ENCODE measurements at regions not wholly inside any gene's neighbourhood (a gene's known extent, or its start where the extent isn't known, plus 50 kb on each side); places are given as distances from the start of the nearest gene placed in this dataset.

- DNase-seq (ENCODE audit: low spot score): no peak
Observed at GRCh38 chr2:120440521-120441350, 94.8 kb downstream of the INHBB start.

GRCh38 chr2:120441351-120441700, 95.4 kb downstream of the INHBB start:
- no peak for DNase-seq (ENCODE audit: low spot score)

GRCh38 chr2:120441744-120442471, 96.0 kb downstream of the INHBB start:
- no peak for DNase-seq (ENCODE audit: low spot score)

GRCh38 chr2:120442541-120442922, 96.6 kb downstream of the INHBB start:
- DNase-seq (ENCODE audit: low spot score): no peak

DNA sequence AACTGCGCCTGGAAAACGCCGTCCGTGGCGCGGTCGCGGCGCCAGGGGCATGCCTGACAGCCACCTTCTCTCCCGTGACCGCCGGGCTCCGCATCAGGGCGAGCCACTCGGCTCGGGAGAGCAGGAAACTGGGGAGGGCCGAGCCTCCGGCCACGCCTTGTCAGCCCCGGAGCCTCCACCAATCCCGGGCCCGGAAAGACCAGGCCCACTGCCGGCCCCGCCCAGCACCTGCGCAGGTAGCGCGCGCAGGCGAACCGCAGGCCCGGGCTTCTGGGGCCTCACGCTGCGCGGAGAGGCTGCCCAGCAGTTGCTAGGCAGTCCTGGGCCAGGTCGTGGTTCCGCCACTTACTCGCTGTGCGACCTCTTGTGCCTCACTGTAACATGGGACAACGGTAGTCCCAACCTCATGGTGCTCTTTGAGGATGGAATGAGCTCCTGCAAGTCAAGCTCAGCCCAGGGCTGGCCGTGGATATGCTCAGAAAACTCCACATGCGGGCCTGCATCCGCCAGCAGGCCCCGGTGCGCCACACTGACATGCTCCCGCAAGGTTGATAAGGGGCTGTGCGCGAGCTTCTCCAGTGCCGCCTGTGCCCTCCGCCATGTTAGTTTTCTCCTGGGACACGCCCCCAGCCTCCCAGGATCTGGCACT, 97.1 kb downstream of the INHBB start:
- DNase-seq (ENCODE audit: low spot score): no peak

- DNase-seq (ENCODE audit: low spot score): no peak
Observed at GRCh38 chr2:120443946-120444345, 98.0 kb downstream of the INHBB start.

GRCh38 chr2:120444691-120445240, 98.8 kb downstream of the INHBB start:
- DNase-seq (ENCODE audit: low spot score): no peak

GRCh38 chr2:120445449-120446143, 99.7 kb downstream of the INHBB start:
- DNase-seq (ENCODE audit: low spot score): no peak

DNA sequence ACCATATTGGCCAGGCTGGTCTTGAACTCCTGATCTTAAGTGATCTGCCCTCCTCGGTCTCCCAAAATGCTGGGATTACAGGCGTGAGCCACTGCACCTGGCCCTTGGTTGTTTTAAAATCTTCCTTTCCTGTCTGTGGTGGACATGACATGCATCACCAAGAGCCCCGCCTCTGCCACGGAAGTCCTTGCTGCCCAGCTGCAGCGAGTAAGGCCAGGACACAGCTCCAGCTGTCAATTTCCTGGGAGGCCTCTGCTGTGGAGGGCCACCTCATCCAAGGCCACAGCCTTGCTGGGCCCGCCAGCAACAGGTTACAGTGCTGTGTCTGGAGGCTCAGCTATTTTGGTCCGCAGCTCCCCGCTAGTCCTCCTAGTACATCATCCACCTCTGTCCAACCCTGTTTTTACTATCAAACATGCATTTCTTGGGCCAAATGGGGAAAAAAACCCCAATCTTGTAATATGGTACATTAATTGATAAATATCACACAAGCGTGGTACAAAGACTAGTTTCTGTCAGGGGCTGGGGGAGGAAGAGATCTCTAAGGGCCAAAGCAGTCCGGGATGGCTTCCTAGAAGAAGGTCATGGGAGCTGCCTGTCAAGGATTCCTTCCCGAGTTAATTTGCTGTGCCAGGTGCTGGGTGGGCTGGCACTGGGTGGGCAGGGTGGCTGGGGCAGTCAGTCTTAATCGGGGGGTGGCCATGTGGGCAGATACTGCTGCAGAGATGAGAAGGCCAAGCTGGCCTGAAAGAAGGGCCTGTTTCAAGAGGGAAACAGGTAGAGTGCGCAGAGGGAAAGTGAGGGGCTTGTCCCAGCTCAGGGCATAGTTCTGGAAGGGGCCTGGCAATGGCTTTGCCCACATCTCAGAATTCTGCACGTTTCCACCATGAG, 100.5 kb downstream of the INHBB start:
- DNase-seq (ENCODE audit: low spot score): no peak

DNA sequence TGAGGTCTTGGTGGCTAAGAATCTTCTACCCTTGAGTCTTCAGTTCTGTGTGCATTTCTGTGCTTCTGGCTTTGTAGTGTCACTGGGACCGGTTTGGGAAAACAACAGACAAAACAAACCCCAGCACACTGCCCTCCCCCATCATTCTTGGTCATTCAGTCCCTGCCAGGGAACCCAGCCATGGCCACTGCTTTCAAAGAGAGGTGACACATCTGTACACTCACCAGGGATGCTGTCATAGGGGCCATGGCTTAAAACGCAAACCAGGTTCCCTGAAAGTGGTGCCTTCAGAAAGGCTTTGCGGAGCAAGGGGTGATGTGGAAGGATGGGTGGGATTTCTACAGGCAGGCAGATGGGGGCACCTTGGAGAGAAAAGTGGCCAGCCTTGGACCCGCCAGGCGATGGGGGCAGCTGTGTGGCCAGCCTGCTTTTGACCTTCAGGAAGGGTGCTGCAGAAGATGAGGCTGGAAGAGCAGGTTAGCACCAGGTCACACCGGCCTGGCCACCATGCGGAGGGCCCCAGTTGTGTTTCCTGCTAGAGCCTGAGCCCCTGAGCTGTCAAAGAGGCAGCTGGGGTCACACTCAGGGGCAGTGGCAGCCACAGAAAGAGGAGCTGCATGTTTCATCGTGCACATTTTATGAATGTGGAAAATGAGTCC, 101.3 kb downstream of the INHBB start:
- no peak for DNase-seq (ENCODE audit: low spot score)

DNA sequence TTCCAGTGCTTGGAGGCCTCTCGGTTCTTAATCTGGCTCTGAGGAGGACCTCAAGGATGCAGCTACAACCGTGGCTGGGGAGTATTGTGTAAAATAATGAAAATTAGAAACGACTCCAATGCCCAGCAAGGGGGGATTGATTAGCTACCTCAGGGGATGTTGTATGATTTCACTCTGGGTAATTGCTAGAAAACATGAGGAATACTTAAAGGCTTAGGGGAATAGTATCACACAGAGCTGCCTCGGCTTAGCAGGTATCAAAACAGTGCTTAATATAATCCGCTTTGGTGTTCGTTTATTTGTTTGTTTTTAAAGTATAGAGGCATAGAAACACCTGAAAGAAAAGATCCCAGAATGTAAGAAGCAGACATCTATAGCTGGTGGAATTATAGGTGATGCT, 102.5 kb downstream of the INHBB start:
- no peak for DNase-seq (ENCODE audit: low spot score)

DNA sequence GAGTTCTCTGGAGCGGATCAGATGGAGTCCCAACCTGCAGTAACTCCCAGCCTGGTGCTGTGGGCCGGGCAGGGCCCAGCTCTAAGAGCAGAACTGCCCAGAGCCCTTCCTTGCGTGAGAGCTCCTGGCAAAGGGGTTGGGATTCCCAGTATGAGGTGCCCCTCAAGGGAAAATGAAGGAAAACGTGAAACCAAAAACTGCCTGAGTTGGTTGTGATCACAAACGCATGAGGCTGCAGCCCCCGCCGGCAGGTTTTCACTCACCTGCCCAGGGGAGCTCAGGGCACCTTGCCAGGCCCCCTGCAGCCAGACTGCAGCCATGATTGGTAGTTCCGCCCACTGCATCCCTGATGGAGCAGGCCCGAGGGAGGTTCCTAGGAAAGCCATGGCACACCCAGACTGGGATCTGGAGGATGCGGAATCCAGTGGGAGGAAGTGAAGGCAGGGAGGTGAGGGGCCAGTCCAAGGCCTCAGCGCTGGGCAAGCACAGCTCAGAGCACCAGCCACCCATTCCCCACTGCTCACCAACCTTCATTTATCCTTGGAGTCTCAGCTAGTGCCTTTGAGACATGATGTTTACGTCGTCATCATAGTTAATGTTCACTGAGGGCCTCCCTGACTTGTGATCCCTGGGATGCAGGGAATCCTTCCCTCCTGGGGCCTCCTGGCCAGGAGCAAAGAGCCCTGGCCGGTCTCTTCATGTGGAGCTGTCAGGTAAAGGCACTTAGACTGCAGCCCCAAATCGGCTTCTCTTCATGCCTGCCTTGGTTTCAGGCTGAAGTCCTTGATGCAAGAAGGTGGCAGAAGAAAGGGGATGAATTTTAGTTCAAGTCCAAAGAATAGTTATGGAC, 103.2 kb downstream of the INHBB start:
- DNase-seq (ENCODE audit: low spot score): no peak

- DNase-seq (ENCODE audit: low spot score): no peak
Observed at GRCh38 chr2:120450196-120450820, 104.4 kb downstream of the INHBB start.

DNA sequence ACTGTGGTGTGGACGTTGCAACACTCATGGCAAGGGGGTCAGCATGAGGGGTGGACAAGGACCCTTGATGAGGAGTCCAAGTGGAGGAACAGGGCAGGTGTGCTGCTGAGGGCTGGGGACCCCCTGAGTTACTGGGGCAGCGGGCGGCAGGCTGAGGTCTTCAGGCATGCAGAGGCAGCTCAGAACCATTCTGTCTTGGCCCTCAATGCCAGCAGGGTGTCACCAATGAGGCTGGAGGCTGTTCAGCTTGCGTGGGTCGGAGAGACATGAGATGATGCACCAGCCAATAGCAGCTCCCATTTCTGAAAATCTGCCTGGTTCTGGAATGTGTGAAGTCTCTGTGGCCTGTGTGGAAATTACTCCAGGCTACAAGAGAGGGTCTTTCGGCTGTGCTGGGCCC, 105.4 kb downstream of the INHBB start:
- no peak for DNase-seq (ENCODE audit: low spot score)

DNA sequence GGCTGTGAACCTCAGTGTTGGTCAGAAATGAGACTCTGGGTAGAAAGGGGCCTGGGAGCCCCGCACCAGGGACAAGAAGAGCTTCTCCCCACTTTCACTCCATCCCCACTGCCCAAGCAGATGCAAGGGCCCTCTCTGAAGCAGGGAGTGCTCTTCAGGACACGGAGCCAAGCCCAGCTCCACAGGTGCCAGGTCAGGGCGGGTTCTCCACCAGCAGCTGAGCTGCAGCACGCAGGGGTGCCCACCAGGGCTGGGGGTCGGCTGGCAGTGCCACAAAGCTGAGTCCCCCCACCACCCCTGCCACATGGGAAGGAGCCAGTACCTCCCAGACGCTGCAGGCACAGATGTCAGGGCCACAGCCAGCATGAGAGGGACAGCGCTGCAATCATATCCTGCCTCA, 106.2 kb downstream of the INHBB start:
- DNase-seq (ENCODE audit: low spot score): no peak

DNA sequence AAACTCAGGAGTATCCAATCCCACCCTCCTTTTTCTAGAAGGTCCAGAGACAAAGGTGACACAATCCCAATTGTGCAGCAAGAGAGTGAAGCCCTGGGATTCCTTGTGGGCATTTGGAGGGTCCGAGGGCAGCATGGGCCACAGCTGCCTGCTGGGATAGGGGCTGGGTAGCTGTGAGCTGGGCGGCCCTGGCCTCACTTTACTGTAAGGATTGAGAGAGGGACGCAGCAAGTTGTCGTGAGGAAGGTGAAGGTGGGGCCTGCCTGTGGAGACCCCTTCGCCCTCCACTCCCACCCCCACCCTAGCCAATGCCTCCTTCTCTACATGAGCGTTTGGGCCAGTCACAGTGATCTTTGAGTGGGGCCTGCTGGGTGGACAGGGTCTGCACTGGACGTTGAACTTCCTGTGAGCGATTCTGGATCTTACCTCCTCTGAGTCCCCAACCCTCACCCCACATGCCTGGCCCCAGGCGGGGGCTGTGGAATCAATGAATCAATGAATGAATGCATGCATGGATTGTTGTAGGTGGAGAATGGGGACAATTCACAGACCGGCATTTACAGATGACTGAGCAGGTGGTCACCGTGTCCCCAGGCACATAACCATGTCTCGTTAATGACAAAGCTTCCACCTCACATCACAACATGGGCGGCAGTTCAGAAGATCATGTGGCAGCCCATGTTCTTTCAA, 107.2 kb downstream of the INHBB start:
- DNase-seq (ENCODE audit: low spot score): no peak

DNA sequence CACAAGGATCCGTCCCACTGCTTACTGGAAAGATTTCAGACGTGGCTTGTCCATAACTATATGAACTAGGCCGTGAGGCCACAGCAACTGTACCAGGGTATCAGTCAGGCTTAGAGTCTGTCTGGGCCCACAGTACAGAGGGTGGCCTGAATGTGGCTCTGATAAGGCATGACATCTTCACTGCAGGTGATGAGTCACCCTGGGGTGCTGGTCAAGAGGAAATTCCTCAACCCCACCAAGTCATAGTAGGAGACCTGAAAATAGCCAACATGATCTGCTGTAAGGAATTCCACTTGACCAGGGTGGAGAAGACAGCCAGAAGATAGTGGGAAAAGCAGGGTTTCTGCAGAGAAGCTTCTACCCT, 107.7 kb downstream of the INHBB start:
- no peak for DNase-seq (ENCODE audit: low spot score)

- DNase-seq (ENCODE audit: low spot score): no peak
Observed at GRCh38 chr2:120454654-120455385, 108.9 kb downstream of the INHBB start.
